AG04450 (cell line): ENCODE measurements at regions not wholly inside any gene's neighbourhood (a gene's known extent, or its start where the extent isn't known, plus 50 kb on each side); places are given as distances from the start of the nearest gene placed in this dataset.
A peak's percentile ranks its signal among the peaks of the same experiment; 100 is the strongest.

Source experiments
- CTCF ChIA-PET: fragments of 300-600, 350-600 bp; formaldehyde crosslinking; extraction: SDS; loops from one replicate; lab custom pipeline; 2022; ENCODE audit warnings: antibody characterized with exemption, inconsistent platforms; lab: Charles Lee
- POLR2A ChIA-PET: fragments of 350-600 bp; formaldehyde crosslinking; extraction: SDS; loops from one replicate; lab custom pipeline; 2021; ENCODE audit warnings: antibody characterized with exemption, inconsistent platforms; lab: Yijun Ruan, JAX
- DNase-seq: peaks from one replicate; pipeline ENCODE4 v3.0.0-alpha.2; 2011; ENCODE audit warnings: low read depth, low spot score
- H3K27ac ChIP-seq: one replicate; pipeline ENCODE4 v1.5.1; 2012; ENCODE audit warnings: low read depth, low read length, control low read depth
- H3K27me3 ChIP-seq: one replicate; pipeline ENCODE4 v1.6.0; 2012; ENCODE audit warnings: low read length; ENCODE audit not compliant: control insufficient read depth, insufficient read depth
- H3K4me3 ChIP-seq: 2 replicates; pipeline ENCODE4 v1.5.1; 2011; ENCODE audit warnings: mild to moderate bottlenecking, low read depth, low read length, control low read depth
- H3K9me3 ChIP-seq: 2 replicates; pipeline ENCODE4 v1.5.1; 2012; ENCODE audit warnings: low read length; ENCODE audit not compliant: control insufficient read depth, insufficient read depth
- CTCF ChIP-seq: IDR thresholded peaks from 2 replicates; pipeline ENCODE4 v1.5.1; 2011; ENCODE audit warnings: low read depth, low read length, control low read depth, inconsistent platforms

GRCh38 chr17:77009877-77010276 is 130.9 kb upstream of the SEC14L1 start:
- no peak overlapping the region for H3K27ac ChIP-seq
- peaks cover 6% of the 10 kb centered on the region for H3K27me3 ChIP-seq
- no peak overlapping the region for H3K4me3 ChIP-seq
- TF ChIP-seq CTCF: no peak
- ChIA-PET POLR2A (no interaction called here), CTCF (interaction anchor here (0.7 kb wide), 2 partner anchors 224 to 1075 kb away, joined by 3 to 5 read pairs; no protein-coding TSS in a partner anchor)
- peaks cover 9% of the 10 kb centered on the region for H3K9me3 ChIP-seq
- no peak for DNase-seq

GRCh38 chr17:77010667-77011066 is 130.1 kb upstream of the SEC14L1 start:
- no peak overlapping the region for H3K27ac ChIP-seq
- peaks cover 6% of the 10 kb centered on the region for H3K27me3 ChIP-seq
- DNase-seq: no peak
- ChIA-PET POLR2A (no interaction called here), CTCF (interaction anchor here (0.7 kb wide), 2 partner anchors 8 to 223 kb away, joined by 3 to 4 read pairs; no protein-coding TSS in a partner anchor)
- no peak for TF ChIP-seq CTCF
- H3K4me3 ChIP-seq: no peak overlapping the region
- H3K9me3 ChIP-seq: peaks cover 9% of the 10 kb centered on the region

- POLR2A ChIA-PET: no interaction called here
- H3K27ac ChIP-seq: no peak overlapping the region
- peaks cover 9% of the 10 kb centered on the region for H3K9me3 ChIP-seq
- peak; percentile 62 for TF ChIP-seq CTCF
- DNase-seq: no peak
- CTCF ChIA-PET: interaction anchor here (1.0 to 2.8 kb wide), 2 partner anchors 11 to 45 kb away, joined by 3 to 14 read pairs; no protein-coding TSS in a partner anchor
- no peak overlapping the region for H3K4me3 ChIP-seq
- peaks cover 6% of the 10 kb centered on the region for H3K27me3 ChIP-seq
These were observed 129.4 kb upstream of the SEC14L1 start for GRCh38 chr17:77011173-77012011.

- ChIA-PET POLR2A (no interaction called here), CTCF (no interaction called here)
- TF ChIP-seq CTCF: no peak
These were observed 122.3 kb upstream of the SEC14L1 start for GRCh38 chr17:77018504-77018903.

GRCh38 chr17:77019893-77020379 is 120.8 kb upstream of the SEC14L1 start:
- ChIA-PET POLR2A (no interaction called here), CTCF (no interaction called here)
- no peaks in the 10 kb centered on the region; the same call in 1 of the 2 replicates for H3K9me3 ChIP-seq
- H3K4me3 ChIP-seq: no peak overlapping the region
- no peak overlapping the region for H3K27ac ChIP-seq
- DNase-seq: no peak
- peaks cover 14% of the 10 kb centered on the region for H3K27me3 ChIP-seq
- TF ChIP-seq CTCF: no peak

More at GRCh38 chr17:77018504-77018903, 122.3 kb upstream of the SEC14L1 start:
- Histone ChIP-seq H3K4me3 (no peak overlapping the region), H3K27me3 (peaks cover 6% of the 10 kb centered on the region), H3K9me3 (no peaks in the 10 kb centered on the region; the same call in 1 of the 2 replicates), H3K27ac (no peak overlapping the region)
- DNase-seq: no peak
